ENCODE measurements at regions not wholly inside any gene's neighbourhood (a gene's known extent, or its start where the extent isn't known, plus 50 kb on each side); places are given as distances from the start of the nearest gene placed in this dataset.
A peak's percentile ranks its signal among the peaks of the same experiment; 100 is the strongest.

DNA sequence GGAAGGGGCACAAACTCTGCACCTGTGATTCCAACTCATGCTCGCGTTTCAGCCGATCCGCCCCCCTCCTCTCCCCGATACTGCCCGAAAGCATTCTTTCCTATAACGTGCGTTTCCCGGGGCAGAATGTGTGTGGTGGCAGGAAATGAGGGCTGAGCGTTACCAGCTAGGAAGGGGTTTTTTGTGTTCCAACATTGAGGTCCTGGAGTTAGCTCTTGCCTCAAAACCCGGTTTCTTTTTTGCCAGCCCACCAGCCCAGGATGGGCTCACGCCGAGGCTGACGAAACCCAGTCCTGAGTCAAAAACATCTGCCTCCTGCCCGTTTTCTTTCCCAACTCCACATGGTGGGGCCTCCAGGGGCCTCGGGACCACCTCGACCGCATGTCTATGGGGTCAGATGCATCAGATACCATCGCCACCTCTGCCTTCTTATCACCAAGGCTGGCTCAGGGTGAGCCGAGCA lies 113.7 kb upstream of the COPS8 start:
- Mint-ChIP-seq H3K27me3 (no peaks in the 10 kb centered on the region), H3K27ac (peak overlapping the region; percentile 75), H3K4me3 (no peak overlapping the region), H3K9me3 (no peaks in the 10 kb centered on the region), H3K36me3 (ENCODE audit: low read depth) (no peaks in the 10 kb centered on the region), H3K4me1 (ENCODE audit: low read depth) (peaks cover 55% of the 10 kb centered on the region)
- DNase-seq (no peak), ATAC-seq (ENCODE audit: poor library complexity) (no peak)
- intact Hi-C loops (cut with DNase I, micrococcal nuclease), result no loop called here
- TF ChIP-seq CTCF (IDR thresholded peaks at IDR 0.05), result no peak
- Histone ChIP-seq H3K4me1 (ENCODE audit: insufficient read depth, low read length) (peaks cover 44% of the 10 kb centered on the region), H3K27ac (ENCODE audit: low read depth in 1 of 2, low read length in 2 of 2) (no peak overlapping the region), H3K9me3 (ENCODE audit: control insufficient read depth in 1 of 2, insufficient read depth in 1 of 2, low read length in 2 of 2) (peaks cover 0 to 7% of the 10 kb centered on the region in 2 experiments), H3K36me3 (ENCODE audit: insufficient read depth, low read length) (no peaks in the 10 kb centered on the region), H3K4me3 (ENCODE audit: low read length) (no peak overlapping the region), H3K27me3 (ENCODE audit: control insufficient read depth in 1 of 2, insufficient read depth in 2 of 2, low read length in 2 of 2) (no peaks in the 10 kb centered on the region)
- POLR2A ChIA-PET, result no interaction called here
- CTCF ChIA-PET, result no interaction called here

GRCh38 chr2:236972491-236973342 lies 113.0 kb upstream of the COPS8 start:
- Mint-ChIP-seq H3K4me1 (ENCODE audit: low read depth) (peaks cover 47% of the 10 kb centered on the region), H3K27ac (peak overlapping the region; percentile 75), H3K4me3 (no peak overlapping the region), H3K9me3 (no peaks in the 10 kb centered on the region), H3K27me3 (no peaks in the 10 kb centered on the region), H3K36me3 (ENCODE audit: low read depth) (no peaks in the 10 kb centered on the region)
- TF ChIP-seq CTCF (IDR thresholded peaks at IDR 0.05), result no peak
- Histone ChIP-seq H3K9me3 (ENCODE audit: control insufficient read depth in 1 of 2, insufficient read depth in 1 of 2, low read length in 2 of 2) (peaks cover 0 to 7% of the 10 kb centered on the region in 2 experiments), H3K27me3 (ENCODE audit: control insufficient read depth in 1 of 2, insufficient read depth in 2 of 2, low read length in 2 of 2) (no peaks in the 10 kb centered on the region), H3K27ac (ENCODE audit: low read depth in 1 of 2, low read length in 2 of 2) (no peak overlapping the region), H3K4me3 (ENCODE audit: low read length) (no peak overlapping the region), H3K4me1 (ENCODE audit: insufficient read depth, low read length) (peaks cover 36% of the 10 kb centered on the region), H3K36me3 (ENCODE audit: insufficient read depth, low read length) (no peaks in the 10 kb centered on the region)
- CTCF ChIA-PET, result interaction anchor here (1.2 kb wide), 1 partner anchor 9 kb away, joined by 3 read pairs; no protein-coding TSS in a partner anchor
- DNase-seq, result peak in 2 of 14 experiments; percentile 17 to 32
- POLR2A ChIA-PET, result no interaction called here
- intact Hi-C loops (cut with DNase I, micrococcal nuclease), result no loop called here
- no peak for ATAC-seq (ENCODE audit: poor library complexity)

- Histone ChIP-seq H3K36me3 (ENCODE audit: insufficient read depth, low read length) (no peaks in the 10 kb centered on the region), H3K27ac (ENCODE audit: low read depth in 1 of 2, low read length in 2 of 2) (no peak overlapping the region), H3K4me3 (ENCODE audit: low read length) (no peak overlapping the region), H3K27me3 (ENCODE audit: control insufficient read depth in 1 of 2, insufficient read depth in 2 of 2, low read length in 2 of 2) (no peaks in the 10 kb centered on the region), H3K9me3 (ENCODE audit: control insufficient read depth in 1 of 2, insufficient read depth in 1 of 2, low read length in 2 of 2) (peaks cover 0 to 7% of the 10 kb centered on the region in 2 experiments), H3K4me1 (ENCODE audit: insufficient read depth, low read length) (peaks cover 28% of the 10 kb centered on the region)
- Mint-ChIP-seq H3K27ac (peak overlapping the region; percentile 75), H3K4me1 (ENCODE audit: low read depth) (peaks cover 40% of the 10 kb centered on the region), H3K36me3 (ENCODE audit: low read depth) (no peaks in the 10 kb centered on the region), H3K4me3 (no peak overlapping the region), H3K9me3 (no peaks in the 10 kb centered on the region), H3K27me3 (no peaks in the 10 kb centered on the region)
- ATAC-seq (ENCODE audit: poor library complexity) (no peak), DNase-seq (no peak)
- intact Hi-C loops (cut with DNase I, micrococcal nuclease), result no loop called here
- ChIA-PET POLR2A (no interaction called here), CTCF (interaction anchor here (1.2 kb wide), 1 partner anchor 9 kb away, joined by 3 read pairs; no protein-coding TSS in a partner anchor)
- no peak for TF ChIP-seq CTCF (IDR thresholded peaks at IDR 0.05)
These were observed 112.2 kb upstream of the COPS8 start for GRCh38 chr2:236973343-236973980.

All from CD4-positive, alpha-beta T cell (primary cell).